DND-41 (cell line): ENCODE measurements at regions not wholly inside any gene's neighbourhood (a gene's known extent, or its start where the extent isn't known, plus 50 kb on each side); places are given as distances from the start of the nearest gene placed in this dataset.

Source experiments
- ATAC-seq: fragments of 200-7000 bp; cut with Tn5 transposase; 3 replicates; pipeline ENCODE4 v1.9.1; 2021; ENCODE audit warnings: low read depth; ENCODE audit not compliant: insufficient read depth
- DNase-seq: peaks from one replicate; pipeline ENCODE4 v3.0.0-alpha.2; 2020
- H2AFZ ChIP-seq: 2 replicates; pipeline ENCODE4 v1.6.0; 2012; ENCODE audit warnings: low read depth, low read length
- H3K27ac ChIP-seq: 2 replicates; pipeline ENCODE4 v1.5.1; 2012; ENCODE audit warnings: low read length, inconsistent platforms
- H3K27me3 ChIP-seq: fragments of 200-600 bp; sonication (generic); 2 replicates; pipeline ENCODE4 v1.6.0; 2012; ENCODE audit warnings: low read length, mild to moderate bottlenecking, inconsistent platforms; ENCODE audit not compliant: insufficient read depth, poor library complexity
- H3K36me3 ChIP-seq: 2 replicates; pipeline ENCODE4 v1.5.1; 2012; ENCODE audit warnings: low read length, inconsistent platforms; ENCODE audit not compliant: insufficient read depth
- H3K4me1 ChIP-seq: 2 replicates; pipeline ENCODE4 v1.5.1; 2012; ENCODE audit warnings: mild to moderate bottlenecking, low read length; ENCODE audit not compliant: insufficient read depth
- H3K4me2 ChIP-seq: 2 replicates; pipeline ENCODE4 v1.6.0; 2012; ENCODE audit warnings: mild to moderate bottlenecking, moderate library complexity, low read length, inconsistent platforms; ENCODE audit not compliant: insufficient read depth
- H3K4me3 ChIP-seq, 2 experiments: fragments of 200-600 bp in 1 of 2; shearing (Covaris generic) in 1 of 2; 2 replicates each; pipeline ENCODE4 v1.5.1; 2012 to 2016; ENCODE audit warnings: inconsistent platforms in 2 of 2, low read length in 2 of 2, mild to moderate bottlenecking in 2 of 2, low read depth in 1 of 2, moderate library complexity in 1 of 2
- H3K79me2 ChIP-seq: 2 replicates; pipeline ENCODE4 v1.6.0; 2012; ENCODE audit warnings: low read length, inconsistent platforms; ENCODE audit not compliant: insufficient read depth
- H3K9ac ChIP-seq: 2 replicates; pipeline ENCODE4 v1.6.0; 2012; ENCODE audit warnings: low read depth, mild to moderate bottlenecking, inconsistent platforms, low read length, moderate library complexity
- H3K9me3 ChIP-seq: 2 replicates; pipeline ENCODE4 v1.5.1; 2012; ENCODE audit warnings: low read length, moderate library complexity, mild to moderate bottlenecking, inconsistent platforms; ENCODE audit not compliant: insufficient read depth, severe bottlenecking
- H4K20me1 ChIP-seq: 2 replicates; pipeline ENCODE4 v1.6.0; 2012; ENCODE audit warnings: low read length; ENCODE audit not compliant: insufficient read depth
- CTCF ChIP-seq: IDR thresholded peaks from 2 replicates; pipeline ENCODE4 v1.5.1; 2012; ENCODE audit warnings: borderline replicate concordance, low read length, moderate library complexity, mild to moderate bottlenecking; ENCODE audit not compliant: poor library complexity, severe bottlenecking; ENCODE audit errors: extremely low read depth
- EZH2 ChIP-seq: IDR thresholded peaks from 3 replicates; pipeline ENCODE4 v1.6.1; 2012; ENCODE audit warnings: borderline replicate concordance, low read depth, mild to moderate bottlenecking, moderate library complexity, low read length, inconsistent platforms; ENCODE audit not compliant: severe bottlenecking

- TF ChIP-seq EZH2 (no peak), CTCF (no peak)
- Histone ChIP-seq H3K9me3 (no peaks in the 10 kb centered on the region), H3K27me3 (peaks cover 7% of the 10 kb centered on the region), H3K9ac (no peak overlapping the region), H3K4me3 (no peak overlapping the region), H2AFZ (no peak overlapping the region), H3K4me1 (no peaks in the 10 kb centered on the region), H4K20me1 (no peaks in the 10 kb centered on the region; the same call in 1 of the 2 replicates), H3K27ac (no peak overlapping the region), H3K4me2 (no peak overlapping the region), H3K36me3 (no peaks in the 10 kb centered on the region), H3K79me2 (no peaks in the 10 kb centered on the region)
- no peak for DNase-seq
- no peak for ATAC-seq
Observed at GRCh38 chr7:155995183-155995612, 182.9 kb upstream of the SHH start.

- no peaks in the 10 kb centered on the region for H3K4me1 ChIP-seq
- H3K4me2 ChIP-seq = no peak overlapping the region
- H3K27me3 ChIP-seq = peaks cover 7% of the 10 kb centered on the region
- no peak overlapping the region for H2AFZ ChIP-seq
- H4K20me1 ChIP-seq = no peaks in the 10 kb centered on the region; the same call in 1 of the 2 replicates
- TF ChIP-seq CTCF (no peak), EZH2 (no peak)
- ATAC-seq (no peak), DNase-seq (no peak)
- no peaks in the 10 kb centered on the region for H3K36me3 ChIP-seq
- H3K79me2 ChIP-seq = no peaks in the 10 kb centered on the region
- H3K9ac ChIP-seq = no peak overlapping the region
- no peaks in the 10 kb centered on the region for H3K9me3 ChIP-seq
- H3K27ac ChIP-seq = no peak overlapping the region
- no peak overlapping the region for H3K4me3 ChIP-seq
Observed at GRCh38 chr7:155994279-155994811, 182.1 kb upstream of the SHH start.

- Histone ChIP-seq H3K4me1 (no peaks in the 10 kb centered on the region), H3K27me3 (peaks cover 7% of the 10 kb centered on the region), H3K4me2 (no peak overlapping the region), H2AFZ (no peak overlapping the region), H3K27ac (no peak overlapping the region), H4K20me1 (no peaks in the 10 kb centered on the region; the same call in 1 of the 2 replicates), H3K9ac (no peak overlapping the region), H3K79me2 (no peaks in the 10 kb centered on the region), H3K36me3 (no peaks in the 10 kb centered on the region), H3K9me3 (no peaks in the 10 kb centered on the region), H3K4me3 (no peak overlapping the region)
- ATAC-seq (no peak), DNase-seq (no peak)
- TF ChIP-seq CTCF (no peak), EZH2 (no peak)
Observed at GRCh38 chr7:155993420-155994278, 181.4 kb upstream of the SHH start.
